ENCODE measurements at regions not wholly inside any gene's neighbourhood (a gene's known extent, or its start where the extent isn't known, plus 50 kb on each side); places are given as distances from the start of the nearest gene placed in this dataset.

DNA sequence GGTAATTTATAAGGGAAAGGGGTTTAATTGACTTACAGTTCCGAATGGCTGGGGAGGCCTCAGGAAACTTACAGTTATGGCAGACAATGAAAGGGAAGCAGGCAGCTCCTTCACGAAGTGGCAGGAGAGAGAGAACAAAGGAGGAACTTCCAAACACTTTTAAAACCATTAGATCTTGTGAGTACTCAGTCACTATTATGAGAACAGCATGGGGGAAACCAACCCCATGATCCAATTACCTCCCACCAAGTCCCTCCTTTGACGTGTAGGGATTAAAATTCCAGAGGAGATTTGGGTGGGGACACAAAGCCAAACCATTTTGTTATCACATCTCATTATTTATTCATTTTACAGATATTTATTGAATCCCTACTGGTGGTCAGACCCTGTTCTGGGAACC is 822.8 kb downstream of the GALC start:
- no peak overlapping the region for H3K27ac ChIP-seq
- TF ChIP-seq, protein P1, sequence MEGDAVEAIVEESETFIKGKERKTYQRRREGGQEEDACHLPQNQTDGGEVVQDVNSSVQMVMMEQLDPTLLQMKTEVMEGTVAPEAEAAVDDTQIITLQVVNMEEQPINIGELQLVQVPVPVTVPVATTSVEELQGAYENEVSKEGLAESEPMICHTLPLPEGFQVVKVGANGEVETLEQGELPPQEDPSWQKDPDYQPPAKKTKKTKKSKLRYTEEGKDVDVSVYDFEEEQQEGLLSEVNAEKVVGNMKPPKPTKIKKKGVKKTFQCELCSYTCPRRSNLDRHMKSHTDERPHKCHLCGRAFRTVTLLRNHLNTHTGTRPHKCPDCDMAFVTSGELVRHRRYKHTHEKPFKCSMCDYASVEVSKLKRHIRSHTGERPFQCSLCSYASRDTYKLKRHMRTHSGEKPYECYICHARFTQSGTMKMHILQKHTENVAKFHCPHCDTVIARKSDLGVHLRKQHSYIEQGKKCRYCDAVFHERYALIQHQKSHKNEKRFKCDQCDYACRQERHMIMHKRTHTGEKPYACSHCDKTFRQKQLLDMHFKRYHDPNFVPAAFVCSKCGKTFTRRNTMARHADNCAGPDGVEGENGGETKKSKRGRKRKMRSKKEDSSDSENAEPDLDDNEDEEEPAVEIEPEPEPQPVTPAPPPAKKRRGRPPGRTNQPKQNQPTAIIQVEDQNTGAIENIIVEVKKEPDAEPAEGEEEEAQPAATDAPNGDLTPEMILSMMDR (IDR thresholded peaks at IDR 0.05; ENCODE audit: low read depth, low read length, missing control alignments) = no peak
- H3K27me3 ChIP-seq (replicated peaks) = no peaks in the 10 kb centered on the region
- H3K36me3 ChIP-seq (replicated peaks) = no peaks in the 10 kb centered on the region
- H3K4me3 ChIP-seq (ENCODE audit: low read depth, low read length) = no peak overlapping the region
- DNase-seq = no peak
- in situ Hi-C loops (cut with HindIII; ENCODE audit: low pct_ligation_motif_present, low sequenced_read_pairs) = no loop called here

DNA sequence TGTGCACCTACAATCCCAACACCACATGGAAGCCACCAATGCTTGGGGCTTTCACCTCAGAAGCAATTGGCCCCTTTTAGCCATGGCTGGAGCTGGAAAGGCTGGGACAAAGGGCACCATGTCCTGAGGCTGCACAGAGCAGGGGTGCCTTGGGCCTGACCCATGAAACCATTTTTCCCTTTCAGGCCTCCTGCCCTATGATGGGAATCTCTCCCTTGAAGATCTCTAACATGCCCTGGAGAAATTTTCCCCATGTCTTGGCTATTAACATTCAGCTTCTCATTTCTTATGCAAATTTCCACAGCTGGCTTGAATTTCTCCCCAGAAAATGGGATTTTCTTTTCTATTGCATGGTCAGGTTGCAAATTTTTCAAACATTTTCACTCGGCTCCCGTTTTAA is 823.6 kb downstream of the GALC start:
- no peaks in the 10 kb centered on the region for H3K36me3 ChIP-seq (replicated peaks)
- no peak overlapping the region for H3K27ac ChIP-seq
- H3K27me3 ChIP-seq (replicated peaks) = no peaks in the 10 kb centered on the region
- DNase-seq = no peak
- in situ Hi-C loops (cut with HindIII; ENCODE audit: low pct_ligation_motif_present, low sequenced_read_pairs) = no loop called here
- TF ChIP-seq, protein P1 (IDR thresholded peaks at IDR 0.05; ENCODE audit: low read depth, low read length, missing control alignments) = no peak
- H3K4me3 ChIP-seq (ENCODE audit: low read depth, low read length) = no peak overlapping the region

DNA sequence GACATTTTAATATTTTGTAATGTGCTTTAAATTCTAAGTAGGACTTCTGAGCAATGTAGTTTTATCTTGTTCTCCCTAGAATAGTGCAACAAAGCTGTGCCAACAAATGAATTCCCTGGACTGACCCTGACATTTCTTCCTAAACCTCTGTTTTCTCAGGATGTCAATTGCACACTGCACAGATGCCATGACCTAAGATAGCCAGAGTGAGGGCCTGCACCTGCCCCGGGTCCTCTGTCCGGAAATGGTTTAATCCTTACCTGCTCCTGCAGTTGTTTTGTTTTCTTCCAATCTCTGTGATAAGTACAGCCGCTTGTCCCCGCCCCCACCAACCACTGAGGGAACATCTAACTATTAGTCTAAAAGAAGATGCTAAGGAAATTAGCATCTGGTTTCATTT is 831.5 kb downstream of the GALC start:
- TF ChIP-seq, protein P1 (IDR thresholded peaks at IDR 0.05; ENCODE audit: low read depth, low read length, missing control alignments) = no peak
- Histone ChIP-seq H3K4me3 (ENCODE audit: low read depth, low read length) (no peak overlapping the region), H3K27me3 (replicated peaks) (no peaks in the 10 kb centered on the region), H3K27ac (no peak overlapping the region), H3K36me3 (replicated peaks) (no peaks in the 10 kb centered on the region)
- no peak for DNase-seq
- in situ Hi-C loops (cut with HindIII; ENCODE audit: low pct_ligation_motif_present, low sequenced_read_pairs) = no loop called here

DNA sequence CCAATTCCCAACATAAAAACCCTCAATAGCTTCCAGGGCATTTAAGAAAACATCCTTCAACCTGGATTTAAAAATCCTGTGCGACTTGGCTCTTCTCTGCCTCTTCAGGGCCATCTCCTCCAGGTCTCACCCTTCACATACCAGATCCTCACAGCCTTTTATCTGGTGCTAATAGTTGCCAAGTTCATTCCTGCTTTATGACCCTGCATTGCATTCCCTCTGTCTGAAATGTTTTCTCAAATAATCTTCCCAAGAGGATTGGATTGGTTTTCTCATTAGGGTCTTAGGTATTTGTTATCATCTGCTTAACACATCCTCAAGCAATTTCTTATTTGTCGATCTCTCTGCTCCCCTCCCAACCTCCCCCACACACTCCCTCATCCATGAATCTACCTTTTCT is 832.0 kb downstream of the GALC start:
- DNase-seq = no peak
- H3K27me3 ChIP-seq (replicated peaks) = no peaks in the 10 kb centered on the region
- TF ChIP-seq, protein P1 (IDR thresholded peaks at IDR 0.05; ENCODE audit: low read depth, low read length, missing control alignments) = no peak
- in situ Hi-C loops (cut with HindIII; ENCODE audit: low pct_ligation_motif_present, low sequenced_read_pairs) = no loop called here
- H3K36me3 ChIP-seq (replicated peaks) = no peaks in the 10 kb centered on the region
- H3K27ac ChIP-seq = no peak overlapping the region
- H3K4me3 ChIP-seq (ENCODE audit: low read depth, low read length) = no peak overlapping the region

DNA sequence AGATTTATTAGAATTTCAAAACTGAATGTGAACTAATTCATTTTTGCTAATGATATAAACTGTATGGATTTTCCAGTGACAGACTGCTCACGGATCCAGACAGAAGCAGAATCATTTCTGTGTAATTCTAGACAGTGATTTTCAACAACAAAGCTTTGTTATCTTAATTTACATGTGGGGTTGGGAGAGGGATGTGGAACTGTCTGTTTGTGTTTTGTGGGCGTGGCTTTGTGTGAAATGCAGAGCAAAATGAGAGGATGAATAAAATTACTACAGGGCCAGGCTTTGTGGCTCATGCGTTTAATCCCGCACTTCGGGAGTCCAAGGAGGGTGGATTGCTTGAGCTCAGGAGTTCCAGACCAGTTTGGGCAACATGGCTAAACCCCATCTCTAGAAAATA is 834.7 kb downstream of the GALC start:
- Histone ChIP-seq H3K36me3 (replicated peaks) (no peaks in the 10 kb centered on the region), H3K27me3 (replicated peaks) (no peaks in the 10 kb centered on the region), H3K4me3 (ENCODE audit: low read depth, low read length) (no peak overlapping the region), H3K27ac (no peak overlapping the region)
- TF ChIP-seq, protein P1 (IDR thresholded peaks at IDR 0.05; ENCODE audit: low read depth, low read length, missing control alignments) = no peak
- no peak for DNase-seq
- in situ Hi-C loops (cut with HindIII; ENCODE audit: low pct_ligation_motif_present, low sequenced_read_pairs) = no loop called here

DNA sequence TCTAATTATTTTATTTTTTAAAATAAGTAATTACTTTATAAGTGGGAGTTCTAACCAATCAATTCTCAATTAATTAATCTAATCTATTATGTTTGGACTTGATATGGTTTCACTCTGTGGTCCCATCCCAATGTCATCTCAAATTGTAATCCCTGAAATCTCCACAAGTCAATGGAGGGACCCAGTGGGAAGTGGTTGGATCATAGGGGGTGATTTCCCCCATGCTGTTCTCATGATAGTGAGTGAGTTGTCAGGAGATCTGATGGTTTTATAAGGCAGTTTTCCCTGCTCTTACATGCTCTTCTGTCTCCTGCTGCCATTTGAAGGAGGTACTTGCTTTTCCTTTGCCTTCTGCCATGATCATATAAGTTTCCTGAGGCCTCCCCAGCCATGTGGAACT is 836.1 kb downstream of the GALC start:
- Histone ChIP-seq H3K4me3 (ENCODE audit: low read depth, low read length) (no peak overlapping the region), H3K36me3 (replicated peaks) (no peaks in the 10 kb centered on the region), H3K27ac (no peak overlapping the region), H3K27me3 (replicated peaks) (no peaks in the 10 kb centered on the region)
- no peak for DNase-seq
- in situ Hi-C loops (cut with HindIII; ENCODE audit: low pct_ligation_motif_present, low sequenced_read_pairs) = no loop called here
- TF ChIP-seq, protein P1 (IDR thresholded peaks at IDR 0.05; ENCODE audit: low read depth, low read length, missing control alignments) = no peak
